HG02678 (cell line): ENCODE measurements at regions not wholly inside any gene's neighbourhood (a gene's known extent, or its start where the extent isn't known, plus 50 kb on each side); places are given as distances from the start of the nearest gene placed in this dataset.

ENCODE experiments used
- ATAC-seq: cut with Tn5 transposase; IDR thresholded peaks from one replicate; pipeline ENCODE4 v1.9.1; 2021; ENCODE audit warnings: mild to moderate bottlenecking, moderate library complexity; ENCODE audit not compliant: unreplicated experiment

DNA sequence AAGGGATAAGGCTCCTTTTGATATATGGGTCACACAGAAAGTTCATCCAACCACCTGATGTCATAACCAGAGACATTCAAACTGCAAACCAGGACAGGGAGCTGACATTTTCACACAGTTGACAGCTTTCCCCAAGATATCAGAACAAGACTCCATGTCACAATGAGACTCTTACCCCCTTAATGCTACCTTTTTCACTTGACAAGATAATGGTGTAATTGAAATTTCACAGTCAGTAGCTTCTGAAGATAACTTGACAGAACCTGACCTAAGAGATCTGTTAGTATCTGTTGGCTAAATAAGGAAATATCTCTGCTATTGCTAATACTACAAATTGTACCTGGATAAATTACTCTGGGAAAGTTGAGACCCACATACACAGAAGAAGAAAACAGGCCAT, 187.3 kb downstream of the C12orf50 start:
- no peak for ATAC-seq

DNA sequence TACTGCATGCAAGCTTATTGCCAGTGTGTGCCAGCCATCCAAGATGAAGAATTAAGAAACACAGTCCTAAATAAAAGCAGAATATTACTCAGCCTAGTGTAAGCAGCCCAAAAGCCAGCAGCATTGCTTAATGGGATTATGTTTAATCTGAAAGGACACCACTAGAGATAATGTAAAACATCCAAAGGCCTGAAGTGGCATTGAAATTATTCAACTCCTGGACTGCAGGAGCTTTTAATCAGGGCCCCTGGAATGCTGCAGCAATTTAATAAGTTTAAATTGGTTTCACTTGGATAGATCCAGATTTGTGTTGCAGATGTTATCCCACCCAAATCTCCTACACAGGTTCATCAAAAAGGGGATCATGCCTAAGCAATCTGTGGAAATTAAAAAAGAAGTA, 193.0 kb downstream of the C12orf50 start:
- no peak for ATAC-seq

GRCh38 chr12:87828382-87828973, 200.7 kb downstream of the C12orf50 start:
- no peak for ATAC-seq

- ATAC-seq: no peak
Measured at GRCh38 chr12:87827638-87828264, 201.4 kb downstream of the C12orf50 start.

- ATAC-seq: no peak
Measured at GRCh38 chr12:87822923-87823322, 206.3 kb downstream of the C12orf50 start.

DNA sequence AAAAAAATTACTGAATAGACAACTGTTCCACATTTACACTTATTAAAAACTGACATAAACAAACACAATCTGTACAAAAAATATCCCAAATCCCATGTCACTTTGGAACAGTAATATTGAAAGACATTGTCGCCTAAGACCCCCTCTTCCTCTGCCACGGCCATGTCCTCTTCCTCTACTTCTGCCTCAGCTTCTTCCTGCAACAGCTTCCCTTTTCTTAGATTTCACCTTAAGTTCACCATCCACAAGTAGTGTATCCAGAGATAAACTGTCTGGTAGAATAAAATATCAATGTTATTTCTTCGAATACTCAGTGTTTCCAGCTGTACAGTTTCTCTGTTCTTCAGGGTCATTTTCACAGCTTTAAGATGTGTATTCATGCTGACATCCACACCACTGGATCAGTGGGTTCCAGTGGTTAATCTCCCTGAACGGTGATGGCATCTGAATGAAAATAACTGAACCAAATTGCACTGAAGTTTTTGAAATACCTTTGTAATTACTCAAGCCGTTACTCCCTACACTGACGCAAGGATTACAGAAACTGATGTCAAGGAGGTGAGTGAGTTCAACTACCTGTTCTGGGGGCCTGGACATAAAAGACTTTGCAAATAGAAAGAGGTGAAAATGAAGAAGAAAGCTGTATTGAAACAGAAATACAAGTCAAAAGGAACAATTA, 208.5 kb downstream of the C12orf50 start:
- no peak for ATAC-seq

DNA sequence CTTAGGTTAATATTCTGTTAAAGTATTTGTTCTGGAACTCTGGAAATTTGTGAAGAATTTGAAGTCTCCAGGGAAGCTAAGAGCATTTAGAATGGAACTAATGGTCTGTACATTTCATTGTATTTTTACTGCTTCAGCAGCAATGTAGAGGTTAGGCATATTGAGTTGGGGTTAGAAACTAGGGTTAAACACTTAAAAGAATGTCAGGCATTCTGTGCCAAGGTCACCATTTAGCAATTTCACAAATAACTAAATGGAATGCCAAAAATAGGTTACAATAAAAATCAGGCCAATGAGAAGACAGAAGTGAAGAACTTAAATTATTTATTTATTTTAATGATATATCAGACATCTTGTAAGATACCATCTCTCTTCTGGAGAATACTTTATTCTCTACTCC, 210.8 kb downstream of the C12orf50 start:
- no peak for ATAC-seq

- ATAC-seq: no peak
Measured at GRCh38 chr12:87815771-87816585, 213.2 kb downstream of the C12orf50 start.

GRCh38 chr12:87814625-87815024, 214.6 kb downstream of the C12orf50 start:
- ATAC-seq: no peak

- no peak for ATAC-seq
Measured at GRCh38 chr12:87813476-87814234, 215.5 kb downstream of the C12orf50 start.

DNA sequence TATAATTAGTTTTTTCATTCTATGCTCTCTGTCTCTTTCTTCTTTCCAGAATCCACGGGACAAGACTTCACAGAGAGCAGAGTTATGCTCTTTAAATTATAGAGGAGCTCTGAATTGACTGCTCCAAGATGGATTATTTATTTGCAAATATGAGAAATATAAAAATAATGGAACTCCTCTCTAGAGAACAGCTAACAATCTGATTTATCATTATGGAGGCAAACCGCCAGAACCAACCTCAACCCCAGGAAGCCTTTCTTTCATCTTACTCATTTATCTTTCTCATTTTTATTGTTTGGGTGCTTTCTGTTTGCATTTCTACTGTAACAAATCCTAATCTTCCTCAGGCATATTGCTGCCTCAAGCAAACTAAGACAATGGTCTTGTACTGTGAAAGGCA, 216.5 kb downstream of the C12orf50 start:
- no peak for ATAC-seq

DNA sequence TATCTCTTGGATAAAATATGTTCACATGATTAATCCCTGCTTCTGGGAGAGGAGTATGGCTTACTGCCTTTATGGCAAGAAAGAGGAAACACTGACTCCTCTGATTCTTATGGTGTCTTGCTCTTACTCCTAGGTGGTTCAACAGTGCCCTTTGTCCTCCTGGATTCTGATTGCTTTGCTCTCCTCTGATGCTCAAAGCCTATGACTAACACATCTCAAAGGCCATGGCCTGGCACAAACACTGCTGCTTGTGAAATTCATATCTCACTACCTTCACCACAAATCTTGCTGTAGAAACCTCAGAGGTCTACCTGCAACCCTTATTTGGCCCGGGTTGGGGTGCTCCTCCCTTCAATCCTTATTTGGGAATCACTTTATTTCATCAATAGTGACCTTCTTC, 217.2 kb downstream of the C12orf50 start:
- ATAC-seq: no peak

DNA sequence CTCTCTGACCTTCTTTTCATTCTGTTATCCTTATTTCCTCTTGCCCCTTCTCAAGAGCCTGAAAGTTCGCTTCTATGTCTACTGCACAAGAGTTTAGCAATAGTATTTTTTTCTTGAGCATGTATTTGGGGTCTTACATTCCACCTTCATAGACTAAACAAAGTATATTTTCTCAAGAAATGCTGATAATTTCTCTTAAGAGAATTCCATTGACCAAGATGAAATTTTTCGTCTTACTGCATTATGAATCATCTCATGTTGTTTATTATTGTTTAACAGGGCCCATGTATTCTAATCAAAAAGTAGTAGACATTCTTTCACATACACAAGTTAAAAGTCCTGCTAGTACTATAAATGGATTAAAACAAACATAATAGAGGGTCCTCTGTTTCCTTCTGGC, 219.3 kb downstream of the C12orf50 start:
- no peak for ATAC-seq

DNA sequence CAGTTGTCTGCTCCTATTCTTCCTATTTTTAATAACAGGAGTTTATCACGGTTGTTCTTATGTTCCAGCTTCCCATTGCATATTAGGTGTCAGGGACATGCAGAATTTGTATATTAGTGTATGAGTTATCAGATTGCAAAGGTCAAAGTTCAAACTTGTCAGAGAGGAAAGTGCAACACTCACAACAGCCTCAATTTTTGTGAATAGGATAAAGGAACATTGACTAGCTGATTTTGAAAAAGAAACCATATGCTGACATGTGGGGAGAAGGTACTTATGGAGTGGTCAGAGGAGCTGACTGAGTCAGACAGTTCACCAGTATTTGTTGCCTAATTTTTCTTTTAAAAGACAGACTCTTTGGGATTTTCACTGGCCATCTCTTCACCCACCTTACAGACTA, 222.1 kb downstream of the C12orf50 start:
- ATAC-seq: no peak

DNA sequence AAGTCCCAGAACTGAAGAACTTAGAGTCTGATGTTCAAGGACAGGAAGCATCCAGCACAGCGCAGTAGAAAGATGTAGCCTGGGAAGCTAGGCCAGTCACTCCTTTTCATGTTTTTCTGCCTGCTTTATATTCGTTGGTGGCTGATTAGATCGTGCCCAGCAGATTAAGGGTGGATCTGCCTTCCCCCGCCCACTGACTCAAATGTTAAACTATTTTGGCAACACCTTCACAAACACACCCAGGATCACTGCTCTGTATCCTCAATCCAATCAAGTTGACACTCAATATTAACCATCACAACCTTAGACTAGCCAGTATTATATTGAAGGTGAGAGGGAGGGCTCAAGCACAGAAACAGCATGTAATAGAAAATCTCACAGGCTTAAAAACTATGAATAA, 222.9 kb downstream of the C12orf50 start:
- no peak for ATAC-seq

- ATAC-seq: no peak
Measured at GRCh38 chr12:87804386-87804785, 224.8 kb downstream of the C12orf50 start.

- ATAC-seq: no peak
Measured at GRCh38 chr12:87802721-87803011, 226.5 kb downstream of the C12orf50 start.

GRCh38 chr12:87801860-87802720, 227.1 kb downstream of the C12orf50 start:
- no peak for ATAC-seq

- ATAC-seq: no peak
Measured at GRCh38 chr12:87796961-87797516, 232.2 kb downstream of the C12orf50 start.

DNA sequence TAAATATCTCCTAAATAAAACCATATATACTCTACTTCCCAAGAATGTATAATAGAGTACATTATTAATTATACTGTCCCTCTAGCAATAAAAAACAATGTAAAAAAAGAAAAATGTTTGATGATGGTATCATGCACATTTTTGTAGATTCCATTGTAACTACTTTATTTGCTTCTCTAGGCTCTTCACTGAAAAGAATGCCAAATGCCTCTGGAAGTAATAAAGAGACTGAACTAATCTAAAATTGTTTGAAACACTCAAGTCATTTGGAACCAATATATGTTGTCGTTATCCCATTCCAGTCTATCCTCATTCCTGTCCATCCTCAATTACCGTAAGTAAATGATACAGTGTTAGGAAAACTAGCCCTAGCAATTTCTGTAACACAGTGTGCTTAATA, 233.6 kb downstream of the C12orf50 start:
- no peak for ATAC-seq
